ENCODE measurements at regions not wholly inside any gene's neighbourhood (a gene's known extent, or its start where the extent isn't known, plus 50 kb on each side); places are given as distances from the start of the nearest gene placed in this dataset.
"Not testable (repeated sequence)": the region's sequence is repeated elsewhere in the genome, so short reads cannot be mapped to it uniquely, and the experiment has no call there.

DNA sequence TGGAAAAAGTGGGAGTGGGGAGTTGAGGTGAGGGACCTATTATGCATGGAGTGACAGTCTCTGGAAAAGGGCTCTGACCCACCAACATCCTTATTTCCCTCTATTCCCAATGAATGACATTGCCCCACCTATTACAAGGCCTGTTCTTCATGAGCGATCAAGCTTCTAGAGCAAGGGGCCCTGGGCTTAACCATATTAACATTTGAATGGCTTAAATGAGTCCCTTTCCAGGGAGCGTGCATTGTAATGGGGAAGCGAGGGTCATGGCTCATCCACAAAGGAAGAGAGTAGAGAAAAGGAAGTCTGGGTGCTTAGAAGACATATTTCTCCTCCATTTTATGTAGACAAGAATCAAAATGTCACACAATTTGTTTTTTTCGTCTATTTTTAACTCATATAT, 255.5 kb downstream of the CAAP1 start:
- intact Hi-C loops (cut with micrococcal nuclease), result no loop called here
- BruUV-seq (replicated peaks), result no TSS peak
- H3K27ac Mint-ChIP-seq (ENCODE audit: low read depth, unreplicated experiment), result no peak overlapping the region
- peaks cover 29% of the 10 kb centered on the region for H3K27me3 Mint-ChIP-seq (ENCODE audit: insufficient read depth, unreplicated experiment)
- ChIA-PET CTCF (interaction anchor here (0.8 kb wide), 1 partner anchor 30 kb away, joined by 4 read pairs; no protein-coding TSS in a partner anchor), POLR2A (no interaction called here)
- no peak for DNase-seq (ENCODE audit: unreplicated experiment)
- H3K9me3 Mint-ChIP-seq (ENCODE audit: unreplicated experiment), result peaks cover 8% of the 10 kb centered on the region
- no peak overlapping the region for H3K4me3 Mint-ChIP-seq (ENCODE audit: unreplicated experiment)
- no peaks in the 10 kb centered on the region for H3K4me1 Mint-ChIP-seq (ENCODE audit: insufficient read depth, unreplicated experiment)
- no peaks in the 10 kb centered on the region for H3K36me3 Mint-ChIP-seq (ENCODE audit: insufficient read depth, unreplicated experiment)
- TF ChIP-seq, protein P1, sequence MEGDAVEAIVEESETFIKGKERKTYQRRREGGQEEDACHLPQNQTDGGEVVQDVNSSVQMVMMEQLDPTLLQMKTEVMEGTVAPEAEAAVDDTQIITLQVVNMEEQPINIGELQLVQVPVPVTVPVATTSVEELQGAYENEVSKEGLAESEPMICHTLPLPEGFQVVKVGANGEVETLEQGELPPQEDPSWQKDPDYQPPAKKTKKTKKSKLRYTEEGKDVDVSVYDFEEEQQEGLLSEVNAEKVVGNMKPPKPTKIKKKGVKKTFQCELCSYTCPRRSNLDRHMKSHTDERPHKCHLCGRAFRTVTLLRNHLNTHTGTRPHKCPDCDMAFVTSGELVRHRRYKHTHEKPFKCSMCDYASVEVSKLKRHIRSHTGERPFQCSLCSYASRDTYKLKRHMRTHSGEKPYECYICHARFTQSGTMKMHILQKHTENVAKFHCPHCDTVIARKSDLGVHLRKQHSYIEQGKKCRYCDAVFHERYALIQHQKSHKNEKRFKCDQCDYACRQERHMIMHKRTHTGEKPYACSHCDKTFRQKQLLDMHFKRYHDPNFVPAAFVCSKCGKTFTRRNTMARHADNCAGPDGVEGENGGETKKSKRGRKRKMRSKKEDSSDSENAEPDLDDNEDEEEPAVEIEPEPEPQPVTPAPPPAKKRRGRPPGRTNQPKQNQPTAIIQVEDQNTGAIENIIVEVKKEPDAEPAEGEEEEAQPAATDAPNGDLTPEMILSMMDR (IDR thresholded peaks at IDR 0.05; ENCODE audit: unreplicated experiment), result no peak

DNA sequence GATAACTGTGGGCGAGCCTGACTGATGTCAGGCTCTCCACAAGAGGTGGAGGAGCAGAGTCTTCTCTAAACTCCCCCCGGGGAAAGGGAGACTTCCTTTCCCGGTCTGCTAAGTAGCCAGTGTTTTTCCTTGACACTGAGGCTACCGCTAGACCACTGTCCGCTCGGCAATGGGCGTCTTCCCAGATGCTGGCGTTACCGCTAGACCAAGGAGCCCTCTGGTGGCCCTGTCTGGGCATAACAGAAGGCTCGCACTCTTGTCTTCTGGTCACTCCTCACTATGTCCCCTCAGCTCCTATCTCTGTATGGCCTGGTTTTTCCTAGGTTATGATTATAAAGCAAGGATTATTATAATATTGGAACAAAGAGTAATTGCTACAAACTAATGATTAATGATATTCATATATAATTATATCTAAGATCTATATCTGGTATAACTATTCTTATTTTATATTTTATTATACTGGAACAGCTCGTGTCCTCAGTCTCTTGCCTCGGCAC, 278.7 kb downstream of the CAAP1 start:
- H3K27ac Mint-ChIP-seq (ENCODE audit: low read depth, unreplicated experiment); H3K36me3 Mint-ChIP-seq (ENCODE audit: insufficient read depth, unreplicated experiment); CTCF ChIA-PET; H3K4me3 Mint-ChIP-seq (ENCODE audit: unreplicated experiment); intact Hi-C loops (cut with micrococcal nuclease); POLR2A ChIA-PET; BruUV-seq (replicated peaks); H3K4me1 Mint-ChIP-seq (ENCODE audit: insufficient read depth, unreplicated experiment); DNase-seq (ENCODE audit: unreplicated experiment); H3K27me3 Mint-ChIP-seq (ENCODE audit: insufficient read depth, unreplicated experiment); H3K9me3 Mint-ChIP-seq (ENCODE audit: unreplicated experiment): not testable (repeated sequence)

DNA sequence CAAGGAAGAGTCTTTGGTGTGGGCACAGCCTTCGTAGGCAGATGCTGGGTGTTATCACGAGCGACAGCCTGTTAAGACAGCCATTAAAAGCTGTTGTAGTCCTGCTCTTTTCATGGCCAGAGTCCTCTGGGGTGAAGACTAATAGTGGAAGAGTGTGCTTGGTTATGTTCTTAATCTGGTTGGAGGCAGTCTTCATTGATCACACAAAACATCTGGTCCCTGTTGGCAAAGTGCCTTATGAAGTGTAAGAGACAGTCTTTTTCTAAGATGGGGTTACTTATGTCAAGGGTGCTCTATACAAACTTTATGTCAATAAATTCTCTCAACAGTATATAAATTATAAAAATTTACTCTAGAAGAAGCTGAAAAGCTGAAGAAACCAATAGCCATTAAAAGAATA, 280.4 kb downstream of the CAAP1 start:
- POLR2A ChIA-PET, result interaction anchor here (0.9 kb wide), 1 partner anchor 9 kb away, joined by 3 read pairs; no protein-coding TSS in a partner anchor
- H3K27ac Mint-ChIP-seq (ENCODE audit: low read depth, unreplicated experiment), result no peak overlapping the region
- H3K9me3 Mint-ChIP-seq (ENCODE audit: unreplicated experiment), result no peaks in the 10 kb centered on the region
- TF ChIP-seq, protein P1 (IDR thresholded peaks at IDR 0.05; ENCODE audit: unreplicated experiment), result no peak
- DNase-seq (ENCODE audit: unreplicated experiment), result no peak
- H3K4me3 Mint-ChIP-seq (ENCODE audit: unreplicated experiment), result no peak overlapping the region
- no peaks in the 10 kb centered on the region for H3K36me3 Mint-ChIP-seq (ENCODE audit: insufficient read depth, unreplicated experiment)
- intact Hi-C loops (cut with micrococcal nuclease), result no loop called here
- no TSS peak for BruUV-seq (replicated peaks)
- CTCF ChIA-PET, result interaction anchor here (0.6 to 0.7 kb wide), 2 partner anchors 134 to 187 kb away, joined by 3 read pairs; no protein-coding TSS in a partner anchor
- no peaks in the 10 kb centered on the region for H3K4me1 Mint-ChIP-seq (ENCODE audit: insufficient read depth, unreplicated experiment)
- no peaks in the 10 kb centered on the region for H3K27me3 Mint-ChIP-seq (ENCODE audit: insufficient read depth, unreplicated experiment)

DNA sequence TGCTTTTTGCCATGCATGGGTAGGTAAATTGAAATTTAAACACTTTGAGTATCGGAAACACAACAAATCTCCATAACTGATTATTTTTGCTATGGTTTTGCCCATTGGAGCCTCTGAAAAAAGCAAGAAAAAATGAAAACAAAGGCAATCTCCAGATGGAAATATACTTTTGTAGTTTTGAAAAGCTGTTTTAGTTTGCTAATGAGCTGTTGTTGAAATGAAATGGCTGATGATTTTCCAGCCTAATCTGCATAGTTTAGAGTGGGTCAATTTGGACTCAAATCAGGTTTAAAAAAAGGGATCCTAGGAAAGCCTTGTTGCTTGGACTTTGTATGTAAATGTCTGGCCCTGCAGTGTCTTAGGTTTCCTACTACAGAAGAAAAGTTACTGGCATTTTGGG, 285.8 kb downstream of the CAAP1 start:
- TF ChIP-seq, protein P1 (IDR thresholded peaks at IDR 0.05; ENCODE audit: unreplicated experiment), result no peak
- no TSS peak for BruUV-seq (replicated peaks)
- DNase-seq (ENCODE audit: unreplicated experiment), result no peak
- Mint-ChIP-seq H3K36me3 (ENCODE audit: insufficient read depth, unreplicated experiment) (no peaks in the 10 kb centered on the region), H3K4me3 (ENCODE audit: unreplicated experiment) (no peak overlapping the region), H3K27me3 (ENCODE audit: insufficient read depth, unreplicated experiment) (peaks cover 8% of the 10 kb centered on the region), H3K4me1 (ENCODE audit: insufficient read depth, unreplicated experiment) (no peaks in the 10 kb centered on the region), H3K9me3 (ENCODE audit: unreplicated experiment) (peaks cover 10% of the 10 kb centered on the region), H3K27ac (ENCODE audit: low read depth, unreplicated experiment) (no peak overlapping the region)
- intact Hi-C loops (cut with micrococcal nuclease), result no loop called here
- CTCF ChIA-PET, result interaction anchor here (0.7 to 0.8 kb wide), 2 partner anchors 30 to 117 kb away, joined by 3 to 4 read pairs; no protein-coding TSS in a partner anchor
- POLR2A ChIA-PET, result no interaction called here

DNA sequence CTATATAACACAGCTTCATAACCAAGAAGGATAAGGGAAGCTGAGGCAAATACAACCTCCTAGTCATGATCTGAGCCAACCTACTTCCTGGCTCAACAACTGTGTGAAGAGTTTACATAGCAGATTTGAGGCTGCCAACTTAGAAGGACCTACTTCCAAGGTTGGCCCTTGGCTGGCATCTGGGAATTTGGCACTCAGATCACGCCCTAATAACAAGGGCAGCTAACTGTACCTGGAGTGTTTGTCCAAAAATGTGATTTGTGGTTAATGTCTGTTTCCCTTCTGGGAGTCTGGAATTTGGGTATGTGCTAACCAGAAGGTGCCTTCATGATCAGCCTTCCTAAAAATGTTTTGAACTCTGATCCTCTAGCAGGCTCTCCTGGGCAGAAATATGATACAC, 287.2 kb downstream of the CAAP1 start:
- Mint-ChIP-seq H3K4me1 (ENCODE audit: insufficient read depth, unreplicated experiment) (no peaks in the 10 kb centered on the region), H3K27ac (ENCODE audit: low read depth, unreplicated experiment) (no peak overlapping the region), H3K27me3 (ENCODE audit: insufficient read depth, unreplicated experiment) (peaks cover 8% of the 10 kb centered on the region), H3K9me3 (ENCODE audit: unreplicated experiment) (peaks cover 19% of the 10 kb centered on the region), H3K4me3 (ENCODE audit: unreplicated experiment) (no peak overlapping the region), H3K36me3 (ENCODE audit: insufficient read depth, unreplicated experiment) (no peaks in the 10 kb centered on the region)
- CTCF ChIA-PET, result no interaction called here
- intact Hi-C loops (cut with micrococcal nuclease), result no loop called here
- TF ChIP-seq, protein P1 (IDR thresholded peaks at IDR 0.05; ENCODE audit: unreplicated experiment), result no peak
- no peak for DNase-seq (ENCODE audit: unreplicated experiment)
- no TSS peak for BruUV-seq (replicated peaks)
- POLR2A ChIA-PET, result no interaction called here

All from MCF 10A (cell line).